ENCODE measurements at regions not wholly inside any gene's neighbourhood (a gene's known extent, or its start where the extent isn't known, plus 50 kb on each side); places are given as distances from the start of the nearest gene placed in this dataset.

GRCh38 chr3:117017135-117017894 is 307.7 kb downstream of the TUSC7 start:
- TF ChIP-seq POLR2A (IDR thresholded peaks at IDR 0.05) = no peak
- no peak for TF ChIP-seq CTCF (IDR thresholded peaks at IDR 0.05)

Data from adrenal gland (tissue), 5 donors.